GM10248 (cell line): ENCODE measurements at regions not wholly inside any gene's neighbourhood (a gene's known extent, or its start where the extent isn't known, plus 50 kb on each side); places are given as distances from the start of the nearest gene placed in this dataset.

Experiments used
- CTCF ChIA-PET: fragments of 300-600 bp; sonication (Branson Sonifier 250); formaldehyde crosslinking; extraction: SDS; loops from one replicate; lab custom pipeline; 2021; ENCODE audit warnings: antibody characterized with exemption; lab: Yijun Ruan, JAX
- POLR2A ChIA-PET: fragments of 350-650 bp; sonication (Branson Sonifier 250); formaldehyde crosslinking; extraction: SDS; loops from one replicate; lab custom pipeline; 2020; ENCODE audit warnings: antibody characterized with exemption; lab: Yijun Ruan, JAX
- DNase-seq: peaks from one replicate; pipeline ENCODE4 v3.0.0; 2012; ENCODE audit errors: extremely low spot score
- CTCF ChIP-seq: IDR thresholded peaks from 2 replicates; pipeline ENCODE4 v1.5.1; 2012; ENCODE audit warnings: mild to moderate bottlenecking, low read depth; ENCODE audit errors: extremely low read depth, missing control alignments, control extremely low read depth

- ChIA-PET CTCF (interaction anchor here (0.9 kb wide), 1 partner anchor 15 kb away, joined by 3 read pairs; no protein-coding TSS in a partner anchor), POLR2A (no interaction called here)
- DNase-seq: no peak
- no peak for TF ChIP-seq CTCF
Measured at GRCh38 chr2:116891191-116891590, 923.3 kb upstream of the DDX18 start.

GRCh38 chr2:116911540-116911939 lies 903.0 kb upstream of the DDX18 start:
- ChIA-PET POLR2A (no interaction called here), CTCF (no interaction called here)
- no peak for TF ChIP-seq CTCF
- DNase-seq: no peak

GRCh38 chr2:116915673-116916072 lies 898.8 kb upstream of the DDX18 start:
- no peak for TF ChIP-seq CTCF
- POLR2A ChIA-PET: no interaction called here
- CTCF ChIA-PET: no interaction called here
- no peak for DNase-seq

- ChIA-PET POLR2A (no interaction called here), CTCF (no interaction called here)
- TF ChIP-seq CTCF: no peak
- DNase-seq: no peak
Measured at GRCh38 chr2:116917196-116917595, 897.3 kb upstream of the DDX18 start.

- ChIA-PET CTCF (interaction anchor here (1.2 to 1.5 kb wide), 2 partner anchors 12 to 14 kb away, joined by 3 read pairs; no protein-coding TSS in a partner anchor), POLR2A (no interaction called here)
- no peak for DNase-seq
- no peak for TF ChIP-seq CTCF
Measured at GRCh38 chr2:116918574-116918973, 895.9 kb upstream of the DDX18 start.

- POLR2A ChIA-PET: no interaction called here
- CTCF ChIA-PET: interaction anchor here (1.1 kb wide), 1 partner anchor 8 kb away, joined by 3 read pairs; no protein-coding TSS in a partner anchor
- TF ChIP-seq CTCF: no peak
- no peak for DNase-seq
Measured at GRCh38 chr2:116922414-116922813, 892.1 kb upstream of the DDX18 start.

- POLR2A ChIA-PET: no interaction called here
- CTCF ChIA-PET: interaction anchor here (0.9 to 1.7 kb wide), 2 partner anchors 12 to 16 kb away, joined by 3 read pairs; no protein-coding TSS in a partner anchor
- TF ChIP-seq CTCF: no peak
- no peak for DNase-seq
Measured at GRCh38 chr2:116924509-116924908, 890.0 kb upstream of the DDX18 start.
